ENCODE measurements at regions not wholly inside any gene's neighbourhood (a gene's known extent, or its start where the extent isn't known, plus 50 kb on each side); places are given as distances from the start of the nearest gene placed in this dataset.
"Not testable (repeated sequence)": the region's sequence is repeated elsewhere in the genome, so short reads cannot be mapped to it uniquely, and the experiment has no call there.

DNA sequence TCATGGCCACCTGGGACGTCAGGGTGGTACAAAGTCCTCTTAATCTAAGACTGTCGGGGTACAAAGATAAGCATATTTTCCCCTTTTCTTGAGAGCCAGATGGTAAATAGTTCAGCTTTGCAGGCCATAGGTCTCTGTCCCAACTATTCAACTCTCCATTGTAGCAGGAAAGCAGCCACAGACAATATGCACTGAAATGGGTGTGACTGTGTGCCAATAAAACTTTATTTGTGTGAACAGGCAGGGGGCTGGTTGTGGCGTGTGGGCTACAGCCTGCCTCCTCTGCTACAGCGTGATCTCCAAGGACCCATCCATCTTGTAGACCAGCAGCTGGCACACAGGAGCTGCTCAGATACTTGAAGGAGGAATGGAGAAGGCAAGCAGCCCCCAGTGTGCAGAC lies 73.2 kb upstream of the CLEC6A start:
- H3K36me3 Mint-ChIP-seq (ENCODE audit: insufficient read depth, unreplicated experiment); H3K9me3 Mint-ChIP-seq (ENCODE audit: unreplicated experiment); H3K27ac Mint-ChIP-seq (ENCODE audit: low read depth, unreplicated experiment); intact Hi-C loops (cut with micrococcal nuclease); H3K27me3 Mint-ChIP-seq (ENCODE audit: insufficient read depth, unreplicated experiment); BruUV-seq (replicated peaks); H3K4me1 Mint-ChIP-seq (ENCODE audit: insufficient read depth, unreplicated experiment); H3K4me3 Mint-ChIP-seq (ENCODE audit: unreplicated experiment); DNase-seq (ENCODE audit: unreplicated experiment); POLR2A ChIA-PET: not testable (repeated sequence)
- CTCF ChIA-PET: interaction anchor here (0.8 kb wide), 1 partner anchor 14 kb away, joined by 4 read pairs; no protein-coding TSS in a partner anchor

DNA sequence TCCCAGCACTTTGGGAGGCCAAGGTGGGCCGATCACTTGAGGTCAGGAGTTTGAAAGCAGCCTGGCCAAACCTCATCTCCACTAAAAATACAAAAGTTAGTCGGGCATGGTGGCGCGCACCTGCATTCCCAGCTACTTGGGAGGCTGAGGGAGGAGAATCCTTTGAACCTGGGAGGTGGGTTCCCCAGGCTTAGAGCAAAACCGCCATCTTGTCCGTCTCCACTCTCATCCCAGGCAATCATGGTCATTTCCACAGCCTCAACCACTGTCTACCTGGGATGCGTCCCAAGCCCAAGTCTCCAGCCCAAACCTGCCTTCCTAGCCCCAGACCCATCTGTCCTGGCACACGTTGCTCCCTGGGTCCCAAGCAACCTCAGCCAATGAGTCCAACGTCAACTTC lies 71.1 kb upstream of the CLEC6A start:
- H3K4me3 Mint-ChIP-seq (ENCODE audit: unreplicated experiment); POLR2A ChIA-PET; H3K27me3 Mint-ChIP-seq (ENCODE audit: insufficient read depth, unreplicated experiment); intact Hi-C loops (cut with micrococcal nuclease); H3K4me1 Mint-ChIP-seq (ENCODE audit: insufficient read depth, unreplicated experiment); CTCF ChIA-PET; H3K27ac Mint-ChIP-seq (ENCODE audit: low read depth, unreplicated experiment); BruUV-seq (replicated peaks); H3K36me3 Mint-ChIP-seq (ENCODE audit: insufficient read depth, unreplicated experiment); H3K9me3 Mint-ChIP-seq (ENCODE audit: unreplicated experiment); DNase-seq (ENCODE audit: unreplicated experiment): not testable (repeated sequence)

DNA sequence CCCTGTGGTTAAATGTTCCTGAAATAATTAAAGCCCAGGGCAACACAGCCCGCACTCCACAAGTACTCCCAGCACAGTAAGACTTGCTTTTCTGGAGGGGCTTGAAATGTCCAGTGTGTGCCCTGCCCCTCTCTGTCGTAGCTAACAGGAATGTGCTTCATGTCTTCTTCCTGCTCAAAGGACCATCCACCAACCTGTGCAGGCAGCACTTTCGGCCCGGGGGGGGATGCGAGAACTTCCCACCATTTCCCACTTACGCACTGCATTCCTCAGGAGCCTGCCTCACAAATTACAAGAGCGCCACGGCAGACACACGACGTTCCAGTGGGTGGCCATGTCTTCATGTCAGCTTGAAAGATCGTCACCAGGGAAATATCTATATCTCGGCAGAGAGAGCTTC lies 70.3 kb upstream of the CLEC6A start:
- CTCF ChIA-PET; POLR2A ChIA-PET; H3K9me3 Mint-ChIP-seq (ENCODE audit: unreplicated experiment); H3K4me1 Mint-ChIP-seq (ENCODE audit: insufficient read depth, unreplicated experiment); BruUV-seq (replicated peaks); H3K4me3 Mint-ChIP-seq (ENCODE audit: unreplicated experiment); H3K27me3 Mint-ChIP-seq (ENCODE audit: insufficient read depth, unreplicated experiment); H3K27ac Mint-ChIP-seq (ENCODE audit: low read depth, unreplicated experiment); H3K36me3 Mint-ChIP-seq (ENCODE audit: insufficient read depth, unreplicated experiment); DNase-seq (ENCODE audit: unreplicated experiment); intact Hi-C loops (cut with micrococcal nuclease): not testable (repeated sequence)

DNA sequence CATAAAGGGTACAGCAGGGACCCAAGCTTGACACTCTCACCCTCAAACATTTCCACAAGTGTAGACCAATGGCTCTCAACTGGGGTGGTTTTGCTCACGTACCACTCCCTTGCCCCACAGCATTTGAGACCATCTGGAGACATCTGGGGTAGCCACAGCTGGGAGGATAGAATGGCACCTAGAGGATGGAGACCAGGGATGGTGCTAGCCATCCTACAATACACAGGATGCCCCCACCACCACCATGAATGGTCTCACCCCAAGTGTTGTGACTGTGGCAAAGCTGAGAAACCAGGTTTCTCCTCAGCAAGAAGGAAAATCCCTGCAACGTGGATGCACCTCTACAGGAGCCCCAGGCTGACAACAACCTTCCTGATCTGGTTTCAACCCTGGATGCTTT lies 69.1 kb upstream of the CLEC6A start:
- DNase-seq (ENCODE audit: unreplicated experiment); H3K9me3 Mint-ChIP-seq (ENCODE audit: unreplicated experiment); H3K27ac Mint-ChIP-seq (ENCODE audit: low read depth, unreplicated experiment); POLR2A ChIA-PET; H3K36me3 Mint-ChIP-seq (ENCODE audit: insufficient read depth, unreplicated experiment); H3K4me1 Mint-ChIP-seq (ENCODE audit: insufficient read depth, unreplicated experiment); CTCF ChIA-PET; intact Hi-C loops (cut with micrococcal nuclease); H3K4me3 Mint-ChIP-seq (ENCODE audit: unreplicated experiment); BruUV-seq (replicated peaks): not testable (repeated sequence)
- peaks cover 18% of the 10 kb centered on the region for H3K27me3 Mint-ChIP-seq (ENCODE audit: insufficient read depth, unreplicated experiment)

DNA sequence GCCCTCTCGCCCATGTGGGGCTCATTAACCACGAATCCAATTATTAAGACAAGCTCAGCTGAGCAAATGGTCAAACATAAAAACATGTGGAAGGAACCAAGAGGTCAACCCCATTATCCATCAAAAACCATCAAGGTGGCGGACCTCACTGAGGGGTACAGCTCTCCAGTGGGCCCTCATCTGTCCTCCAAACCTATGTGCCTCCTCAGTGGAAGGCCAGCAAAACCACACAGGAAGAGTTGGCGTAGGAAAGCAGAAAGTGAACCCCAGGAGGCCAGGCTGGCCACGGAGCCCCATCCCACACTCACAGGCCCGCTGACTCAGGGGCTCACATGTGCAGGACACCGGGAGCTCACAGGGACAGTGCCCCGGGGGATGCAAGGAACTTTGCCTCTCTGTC lies 66.5 kb upstream of the CLEC6A start:
- H3K27ac Mint-ChIP-seq (ENCODE audit: low read depth, unreplicated experiment); H3K4me1 Mint-ChIP-seq (ENCODE audit: insufficient read depth, unreplicated experiment); BruUV-seq (replicated peaks); H3K36me3 Mint-ChIP-seq (ENCODE audit: insufficient read depth, unreplicated experiment); POLR2A ChIA-PET; DNase-seq (ENCODE audit: unreplicated experiment); H3K9me3 Mint-ChIP-seq (ENCODE audit: unreplicated experiment); intact Hi-C loops (cut with micrococcal nuclease): not testable (repeated sequence)
- peaks cover 33% of the 10 kb centered on the region for H3K27me3 Mint-ChIP-seq (ENCODE audit: insufficient read depth, unreplicated experiment)
- CTCF ChIA-PET: interaction anchor here (0.6 to 1.7 kb wide), 5 partner anchors 11 to 287 kb away, joined by 3 to 8 read pairs (median 4); no protein-coding TSS in a partner anchor
- H3K4me3 Mint-ChIP-seq (ENCODE audit: unreplicated experiment): peak overlapping the region; percentile 60

DNA sequence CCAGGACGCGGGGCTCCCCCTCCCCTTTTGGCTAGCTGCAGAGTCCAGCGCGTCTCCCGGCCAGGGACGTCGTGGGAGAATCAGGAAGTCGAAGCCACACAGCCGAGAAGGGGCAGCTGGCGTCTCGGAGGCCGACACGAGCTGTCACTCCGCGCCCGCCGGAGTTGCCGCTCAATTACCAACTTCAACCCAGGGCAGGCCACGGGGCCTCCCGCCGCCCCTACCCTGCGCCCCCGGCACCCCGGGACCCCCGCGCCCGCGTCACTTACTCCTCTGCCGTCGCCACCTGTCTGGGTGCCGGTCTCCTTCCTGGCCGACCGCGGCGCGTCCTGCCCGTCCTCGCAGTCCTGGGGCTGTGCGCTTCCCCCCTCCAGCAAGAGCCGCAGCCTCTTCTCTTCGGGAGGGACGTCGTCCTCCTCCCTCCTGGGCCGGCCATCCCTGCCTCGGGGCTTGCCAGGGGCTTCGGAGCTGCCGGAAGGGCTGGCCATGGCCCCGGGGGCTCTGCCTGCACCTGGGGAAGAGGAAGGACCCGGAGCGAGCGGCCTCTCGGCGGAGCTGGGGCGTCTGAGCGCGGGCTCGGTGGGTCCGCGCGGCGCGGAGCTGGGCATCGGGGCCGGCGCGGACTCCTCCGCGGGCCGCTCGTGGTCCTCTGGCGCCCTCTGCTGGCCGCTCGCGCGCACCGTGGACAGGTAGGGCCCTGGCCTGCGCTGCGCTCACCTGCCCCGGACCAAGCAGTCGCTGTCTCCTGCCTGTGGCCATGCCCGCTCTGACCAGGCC lies 65.6 kb upstream of the CLEC6A start:
- not testable (repeated sequence) for BruUV-seq (replicated peaks)
- H3K4me3 Mint-ChIP-seq (ENCODE audit: unreplicated experiment): peak overlapping the region; percentile 60

More for the DNA sequence above, 65.6 kb upstream of the CLEC6A start:
- H3K9me3 Mint-ChIP-seq (ENCODE audit: unreplicated experiment); H3K36me3 Mint-ChIP-seq (ENCODE audit: insufficient read depth, unreplicated experiment); H3K27ac Mint-ChIP-seq (ENCODE audit: low read depth, unreplicated experiment); H3K4me1 Mint-ChIP-seq (ENCODE audit: insufficient read depth, unreplicated experiment): not testable (repeated sequence)
- peak; percentile 56 for DNase-seq (ENCODE audit: unreplicated experiment)
- TF ChIP-seq, protein P1, sequence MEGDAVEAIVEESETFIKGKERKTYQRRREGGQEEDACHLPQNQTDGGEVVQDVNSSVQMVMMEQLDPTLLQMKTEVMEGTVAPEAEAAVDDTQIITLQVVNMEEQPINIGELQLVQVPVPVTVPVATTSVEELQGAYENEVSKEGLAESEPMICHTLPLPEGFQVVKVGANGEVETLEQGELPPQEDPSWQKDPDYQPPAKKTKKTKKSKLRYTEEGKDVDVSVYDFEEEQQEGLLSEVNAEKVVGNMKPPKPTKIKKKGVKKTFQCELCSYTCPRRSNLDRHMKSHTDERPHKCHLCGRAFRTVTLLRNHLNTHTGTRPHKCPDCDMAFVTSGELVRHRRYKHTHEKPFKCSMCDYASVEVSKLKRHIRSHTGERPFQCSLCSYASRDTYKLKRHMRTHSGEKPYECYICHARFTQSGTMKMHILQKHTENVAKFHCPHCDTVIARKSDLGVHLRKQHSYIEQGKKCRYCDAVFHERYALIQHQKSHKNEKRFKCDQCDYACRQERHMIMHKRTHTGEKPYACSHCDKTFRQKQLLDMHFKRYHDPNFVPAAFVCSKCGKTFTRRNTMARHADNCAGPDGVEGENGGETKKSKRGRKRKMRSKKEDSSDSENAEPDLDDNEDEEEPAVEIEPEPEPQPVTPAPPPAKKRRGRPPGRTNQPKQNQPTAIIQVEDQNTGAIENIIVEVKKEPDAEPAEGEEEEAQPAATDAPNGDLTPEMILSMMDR (IDR thresholded peaks at IDR 0.05; ENCODE audit: unreplicated experiment): peak; percentile 85
- CTCF ChIA-PET: interaction anchor here (0.6 to 1.7 kb wide), 10 partner anchors 10 to 648 kb away, joined by 3 to 8 read pairs (median 3); no protein-coding TSS in a partner anchor
- intact Hi-C loops (cut with micrococcal nuclease): loop anchor here (1.0 kb wide), 1 partner anchor 282 kb away; no protein-coding TSS in a partner anchor
- POLR2A ChIA-PET: interaction anchor here (0.7 kb wide), 1 partner anchor 135 kb away, joined by 3 read pairs; no protein-coding TSS in a partner anchor
- peaks cover 33% of the 10 kb centered on the region for H3K27me3 Mint-ChIP-seq (ENCODE audit: insufficient read depth, unreplicated experiment)

Data from MCF 10A (cell line).